ENCODE measurements at regions not wholly inside any gene's neighbourhood (a gene's known extent, or its start where the extent isn't known, plus 50 kb on each side); places are given as distances from the start of the nearest gene placed in this dataset.

DNA sequence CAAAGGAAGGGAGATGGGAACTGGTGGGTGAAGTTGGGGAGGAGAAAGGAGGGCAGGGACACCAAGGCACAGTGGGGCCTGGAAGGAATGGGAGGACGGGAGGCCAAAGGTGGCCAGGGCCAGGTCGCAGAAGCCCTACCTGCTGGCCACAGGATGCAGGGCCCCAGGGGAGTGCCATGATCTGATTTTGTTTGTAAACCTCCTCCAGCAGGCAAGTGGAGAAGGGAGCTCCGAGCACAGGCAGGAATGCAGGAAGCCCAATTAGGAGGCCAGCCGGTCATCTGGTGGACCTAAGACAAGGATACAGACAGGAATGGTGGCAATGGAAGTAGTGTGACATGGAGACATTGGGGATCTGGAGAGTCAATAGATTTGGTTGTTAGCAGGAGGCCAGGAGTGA is 107.0 kb upstream of the ZMIZ1 start:
- H3K4me3 ChIP-seq (ENCODE audit: low read depth, low read length) = no peak overlapping the region
- CTCF ChIA-PET = interaction anchor here (1.0 kb wide), 1 partner anchor 10 kb away, joined by 3 read pairs; no protein-coding TSS in a partner anchor
- no peak overlapping the region for H3K27ac ChIP-seq (ENCODE audit: low read depth, low read length)
- no peaks in the 10 kb centered on the region for H3K27me3 ChIP-seq (ENCODE audit: control insufficient read depth, insufficient read depth, low read length)
- POLR2A ChIA-PET = no interaction called here
- TF ChIP-seq CTCF (IDR thresholded peaks at IDR 0.05; ENCODE audit: low read depth, low read length) = no peak
- H3K9me3 ChIP-seq (ENCODE audit: control insufficient read depth, insufficient read depth, low read length) = no peaks in the 10 kb centered on the region; the same call in 1 of the 2 replicates
- DNase-seq (ENCODE audit: low read depth, low spot score) = no peak

GRCh38 chr10:78963074-78964034 is 105.4 kb upstream of the ZMIZ1 start:
- DNase-seq (ENCODE audit: low read depth, low spot score) = no peak
- CTCF ChIA-PET = no interaction called here

GRCh38 chr10:78964274-78964951 is 104.4 kb upstream of the ZMIZ1 start:
- CTCF ChIA-PET = no interaction called here
- Histone ChIP-seq H3K27ac (ENCODE audit: low read depth, low read length) (no peak overlapping the region), H3K4me3 (ENCODE audit: low read depth, low read length) (no peak overlapping the region), H3K9me3 (ENCODE audit: control insufficient read depth, insufficient read depth, low read length) (no peaks in the 10 kb centered on the region; the same call in 1 of the 2 replicates), H3K27me3 (ENCODE audit: control insufficient read depth, insufficient read depth, low read length) (peaks cover 2% of the 10 kb centered on the region)
- no peak for DNase-seq (ENCODE audit: low read depth, low spot score)
- POLR2A ChIA-PET = interaction anchor here (1.4 kb wide), 1 partner anchor 9 kb away, joined by 3 read pairs; no protein-coding TSS in a partner anchor
- no peak for TF ChIP-seq CTCF (IDR thresholded peaks at IDR 0.05; ENCODE audit: low read depth, low read length)

More at GRCh38 chr10:78963074-78964034, 105.4 kb upstream of the ZMIZ1 start:
- no peak for TF ChIP-seq CTCF (IDR thresholded peaks at IDR 0.05; ENCODE audit: low read depth, low read length)
- POLR2A ChIA-PET = no interaction called here
- H3K4me3 ChIP-seq (ENCODE audit: low read depth, low read length) = no peak overlapping the region
- H3K27ac ChIP-seq (ENCODE audit: low read depth, low read length) = no peak overlapping the region
- H3K27me3 ChIP-seq (ENCODE audit: control insufficient read depth, insufficient read depth, low read length) = no peaks in the 10 kb centered on the region
- H3K9me3 ChIP-seq (ENCODE audit: control insufficient read depth, insufficient read depth, low read length) = no peaks in the 10 kb centered on the region; the same call in 1 of the 2 replicates

DNA sequence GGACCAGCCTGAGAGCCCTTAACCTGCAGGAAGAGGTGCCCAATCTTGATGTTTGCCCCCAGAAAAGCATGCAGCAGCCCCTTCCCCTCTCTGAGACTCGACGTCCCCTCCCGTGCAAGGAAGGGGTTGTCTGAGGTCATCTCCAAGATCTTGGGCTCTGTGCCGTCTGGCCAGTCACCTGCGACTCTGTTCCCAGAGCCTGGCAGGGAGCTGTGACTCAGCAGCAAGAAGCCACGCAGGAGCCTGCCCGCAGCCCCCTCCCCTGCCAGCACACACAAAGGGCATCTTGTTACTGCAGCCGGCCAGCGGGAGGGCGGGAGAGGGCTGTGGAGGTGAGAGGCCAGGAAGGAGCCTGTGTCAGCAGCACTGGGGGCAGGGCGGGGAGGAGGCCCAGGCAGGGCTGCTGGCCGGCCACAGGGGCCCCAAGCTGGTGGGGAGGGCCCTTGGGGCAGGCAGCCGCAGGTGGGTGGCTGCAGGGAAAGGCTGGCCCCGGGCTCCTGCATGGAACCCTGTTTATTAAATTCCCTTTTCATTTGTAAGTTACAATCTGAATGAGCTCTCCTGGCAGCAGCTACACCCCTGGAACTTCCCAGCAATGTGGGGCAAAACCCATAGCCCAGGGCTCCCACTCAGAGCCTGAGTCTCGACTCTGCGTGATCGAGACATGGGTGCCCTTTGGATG is 103.7 kb upstream of the ZMIZ1 start:
- Histone ChIP-seq H3K9me3 (ENCODE audit: control insufficient read depth, insufficient read depth, low read length) (no peaks in the 10 kb centered on the region; the same call in 1 of the 2 replicates), H3K27ac (ENCODE audit: low read depth, low read length) (no peak overlapping the region), H3K4me3 (ENCODE audit: low read depth, low read length) (no peak overlapping the region), H3K27me3 (ENCODE audit: control insufficient read depth, insufficient read depth, low read length) (peaks cover 2% of the 10 kb centered on the region)
- ChIA-PET POLR2A (interaction anchor here (1.4 kb wide), 1 partner anchor 9 kb away, joined by 3 read pairs; no protein-coding TSS in a partner anchor), CTCF (no interaction called here)
- TF ChIP-seq CTCF (IDR thresholded peaks at IDR 0.05; ENCODE audit: low read depth, low read length) = no peak
- no peak for DNase-seq (ENCODE audit: low read depth, low spot score)
